ENCODE measurements at regions not wholly inside any gene's neighbourhood (a gene's known extent, or its start where the extent isn't known, plus 50 kb on each side); places are given as distances from the start of the nearest gene placed in this dataset.

- TF ChIP-seq CEBPB (IDR thresholded peaks at IDR 0.05; ENCODE audit: low read depth) (no peak), YY1 (IDR thresholded peaks at IDR 0.05; ENCODE audit: extremely low read depth, insufficient replicate concordance, low read depth, low read length) (no peak), RAD21 (IDR thresholded peaks at IDR 0.05; ENCODE audit: low read depth) (no peak), REST (IDR thresholded peaks at IDR 0.05; ENCODE audit: low read depth) (no peak), ELF1 (IDR thresholded peaks at IDR 0.05; ENCODE audit: borderline replicate concordance, low read depth) (no peak), CBX3 (IDR thresholded peaks at IDR 0.05; ENCODE audit: low read depth) (no peak), EZH2phosphoT487 (IDR thresholded peaks at IDR 0.05; ENCODE audit: borderline replicate concordance) (no peak), ZBTB33 (IDR thresholded peaks at IDR 0.05; ENCODE audit: extremely low read depth, insufficient replicate concordance, low read length) (no peak), CTCF (IDR thresholded peaks at IDR 0.05 in 2 of 3, conservative IDR thresholded peaks at IDR 0.05 in 1 of 3; ENCODE audit: borderline replicate concordance in 1 of 3, insufficient read depth in 1 of 3, low read depth in 2 of 3, low read length in 2 of 3) (no peak), SP1 (IDR thresholded peaks at IDR 0.05; ENCODE audit: low read depth) (no peak), POLR2A (IDR thresholded peaks at IDR 0.05; ENCODE audit: borderline replicate concordance, extremely low read depth, insufficient read depth, insufficient read length) (no peak), EGR1 (IDR thresholded peaks at IDR 0.05; ENCODE audit: low read depth) (no peak), MAX (IDR thresholded peaks at IDR 0.05) (no peak), FOSL1 (IDR thresholded peaks at IDR 0.05; ENCODE audit: low read depth) (no peak), ATF3 (IDR thresholded peaks at IDR 0.05) (no peak), POLR2AphosphoS5 (IDR thresholded peaks at IDR 0.05; ENCODE audit: low read depth, low read length) (no peak), EZH2 (IDR thresholded peaks at IDR 0.05) (no peak), ZNF274 (IDR thresholded peaks at IDR 0.05; ENCODE audit: low read depth, low read length) (no peak), SRF (IDR thresholded peaks at IDR 0.05; ENCODE audit: low read depth) (no peak), JUND (IDR thresholded peaks at IDR 0.05) (no peak)
- RAD21 ChIA-PET (ENCODE audit: low non-redundant PET in 1 of 2, low total read pairs in 2 of 2, uncharacterized antibody in 2 of 2, unreplicated experiment in 2 of 2): no interaction called here
- H3K9me2 ChIP-seq (ENCODE audit: insufficient read depth): no peaks in the 10 kb centered on the region
- no peaks in the 10 kb centered on the region for H3K27me3 ChIP-seq (ENCODE audit: insufficient read depth, low read length)
- H3K9ac ChIP-seq (ENCODE audit: low read length): no peak overlapping the region
- BruUV-seq (replicated peaks): no TSS peak
- DNase-seq (ENCODE audit: low read depth, low spot score) (no peak), ATAC-seq (no peak)
- H3K9me3 ChIP-seq (ENCODE audit: control insufficient read depth in 1 of 2, insufficient read depth in 1 of 2, low read depth in 1 of 2, low read length in 2 of 2): peaks cover 20 to 28% of the 10 kb centered on the region in 2 experiments; a peak in 2 of 4 replicates
- H3K36me3 ChIP-seq (ENCODE audit: control insufficient read depth in 1 of 2, insufficient read depth in 2 of 2, low read length in 2 of 2): no peaks in the 10 kb centered on the region
- no peak overlapping the region for H2AFZ ChIP-seq (ENCODE audit: low read depth, low read length, poor library complexity, severe bottlenecking)
- no peaks in the 10 kb centered on the region for H3K79me2 ChIP-seq (ENCODE audit: insufficient read depth, low read length)
- H3K4me3 ChIP-seq (replicated peaks in 1 of 2; ENCODE audit: low read depth in 1 of 2, low read length in 2 of 2): no peak overlapping the region
- POLR2A ChIA-PET: no interaction called here
- H3K4me2 ChIP-seq (ENCODE audit: low read length): no peak overlapping the region
- intact Hi-C loops (cut with micrococcal nuclease): no loop called here
- H4K20me1 ChIP-seq (ENCODE audit: insufficient read depth): no peaks in the 10 kb centered on the region
- CTCF ChIA-PET: no interaction called here
- H3K4me1 ChIP-seq (ENCODE audit: control insufficient read depth in 1 of 2, insufficient read depth in 2 of 2, low read length in 2 of 2): no peaks in the 10 kb centered on the region
- H3K27ac ChIP-seq (ENCODE audit: low read depth, low read length): no peak overlapping the region
Observed at GRCh38 chr17:53749178-53749577, 73.5 kb upstream of the KIF2B start.

All from HCT116 (cell line).